ENCODE measurements at regions not wholly inside any gene's neighbourhood (a gene's known extent, or its start where the extent isn't known, plus 50 kb on each side); places are given as distances from the start of the nearest gene placed in this dataset.
"Not testable (repeated sequence)": the region's sequence is repeated elsewhere in the genome, so short reads cannot be mapped to it uniquely, and the experiment has no call there.

- H3K27ac ChIP-seq (ENCODE audit: low read length) = no peak overlapping the region
- peaks cover 2% of the 10 kb centered on the region for H3K4me1 ChIP-seq (ENCODE audit: control insufficient read depth, insufficient read depth, low read length)
- H3K36me3 ChIP-seq (ENCODE audit: control insufficient read depth, insufficient read depth, low read length) = no peaks in the 10 kb centered on the region
- H3K9me3 ChIP-seq (ENCODE audit: control insufficient read depth, insufficient read depth, low read length) = no peaks in the 10 kb centered on the region
- H3K4me3 ChIP-seq (ENCODE audit: low read length) = no peak overlapping the region
- H3K27me3 ChIP-seq (ENCODE audit: control insufficient read depth, insufficient read depth, low read length) = no peaks in the 10 kb centered on the region
- whole genome bisulfite sequencing (ENCODE audit: insufficient coverage, insufficient read length) = no CpG with 5 or more reads among the region's 9 CpGs
- no peak for DNase-seq (ENCODE audit: low read depth, low spot score)
Measured at GRCh38 chr6:170038708-170039107, 252.2 kb downstream of the DLL1 start.

DNA sequence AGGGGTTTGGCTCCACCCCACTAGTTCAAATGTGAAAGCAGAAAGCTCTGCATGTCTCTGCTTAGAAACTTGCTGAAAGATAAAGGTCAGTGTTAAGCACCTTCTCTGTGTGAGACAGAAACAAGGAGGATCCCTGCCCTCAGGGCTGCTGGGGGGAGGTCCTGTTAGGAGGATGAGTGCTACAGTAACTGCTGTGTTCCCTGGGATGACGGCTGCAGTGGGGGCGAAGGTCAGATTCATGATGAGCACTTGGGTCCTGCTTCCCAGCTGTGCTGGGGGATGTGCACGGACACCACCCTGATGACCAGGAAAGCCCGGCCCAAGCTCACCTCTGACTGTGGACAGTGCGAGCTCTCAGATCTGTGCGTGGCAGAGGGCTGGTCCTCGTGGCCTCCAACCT, 252.6 kb downstream of the DLL1 start:
- H3K27me3 ChIP-seq (ENCODE audit: control insufficient read depth, insufficient read depth, low read length) = no peaks in the 10 kb centered on the region
- H3K36me3 ChIP-seq (ENCODE audit: control insufficient read depth, insufficient read depth, low read length) = no peaks in the 10 kb centered on the region
- no peak for DNase-seq (ENCODE audit: low read depth, low spot score)
- H3K27ac ChIP-seq (ENCODE audit: low read length) = no peak overlapping the region
- H3K9me3 ChIP-seq (ENCODE audit: control insufficient read depth, insufficient read depth, low read length) = no peaks in the 10 kb centered on the region
- H3K4me1 ChIP-seq (ENCODE audit: control insufficient read depth, insufficient read depth, low read length) = peaks cover 2% of the 10 kb centered on the region; the same call in 1 of the 2 replicates
- WGBS (ENCODE audit: insufficient coverage, insufficient read length) = no CpG with 5 or more reads among the region's 7 CpGs
- H3K4me3 ChIP-seq (ENCODE audit: low read length) = no peak overlapping the region

GRCh38 chr6:170037541-170038250, 253.2 kb downstream of the DLL1 start:
- no peaks in the 10 kb centered on the region for H3K27me3 ChIP-seq (ENCODE audit: control insufficient read depth, insufficient read depth, low read length)
- H3K4me1 ChIP-seq (ENCODE audit: control insufficient read depth, insufficient read depth, low read length) = peaks cover 2% of the 10 kb centered on the region; the same call in 1 of the 2 replicates
- H3K36me3 ChIP-seq (ENCODE audit: control insufficient read depth, insufficient read depth, low read length) = no peaks in the 10 kb centered on the region
- WGBS (ENCODE audit: insufficient coverage, insufficient read length) = no CpG with 5 or more reads among the region's 15 CpGs
- no peak for DNase-seq (ENCODE audit: low read depth, low spot score)
- no peak overlapping the region for H3K27ac ChIP-seq (ENCODE audit: low read length)
- H3K9me3 ChIP-seq (ENCODE audit: control insufficient read depth, insufficient read depth, low read length) = no peaks in the 10 kb centered on the region
- H3K4me3 ChIP-seq (ENCODE audit: low read length) = no peak overlapping the region

GRCh38 chr6:170036916-170037315, 254.0 kb downstream of the DLL1 start:
- no CpG with 5 or more reads among the region's 7 CpGs for WGBS (ENCODE audit: insufficient coverage, insufficient read length)
- Histone ChIP-seq H3K4me3 (ENCODE audit: low read length) (no peak overlapping the region), H3K36me3 (ENCODE audit: control insufficient read depth, insufficient read depth, low read length) (no peaks in the 10 kb centered on the region), H3K4me1 (ENCODE audit: control insufficient read depth, insufficient read depth, low read length) (peaks cover 2% of the 10 kb centered on the region; the same call in 1 of the 2 replicates), H3K9me3 (ENCODE audit: control insufficient read depth, insufficient read depth, low read length) (no peaks in the 10 kb centered on the region), H3K27me3 (ENCODE audit: control insufficient read depth, insufficient read depth, low read length) (no peaks in the 10 kb centered on the region), H3K27ac (ENCODE audit: low read length) (no peak overlapping the region)
- DNase-seq (ENCODE audit: low read depth, low spot score) = no peak

DNA sequence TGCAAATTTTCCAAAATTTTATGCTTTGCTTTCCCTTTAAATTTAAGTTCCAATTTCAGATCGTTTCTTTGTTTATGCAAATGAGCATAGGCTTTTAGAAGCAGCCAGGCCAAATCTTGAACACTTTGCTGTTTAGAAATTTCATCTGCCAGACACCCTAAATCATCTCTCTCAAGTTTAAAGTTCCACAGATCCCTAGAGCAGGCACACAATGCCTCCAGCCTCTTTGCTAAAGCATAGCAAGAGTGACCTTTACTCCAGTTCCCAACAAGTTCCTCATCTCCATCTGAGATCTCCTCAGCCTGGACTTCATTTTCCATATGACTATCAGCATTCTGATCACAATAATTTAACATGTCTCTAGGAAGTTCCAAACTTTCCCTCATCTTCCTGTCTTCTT, 254.5 kb downstream of the DLL1 start:
- H3K36me3 ChIP-seq (ENCODE audit: control insufficient read depth, insufficient read depth, low read length); H3K9me3 ChIP-seq (ENCODE audit: control insufficient read depth, insufficient read depth, low read length); H3K4me3 ChIP-seq (ENCODE audit: low read length); H3K27ac ChIP-seq (ENCODE audit: low read length); DNase-seq (ENCODE audit: low read depth, low spot score); H3K4me1 ChIP-seq (ENCODE audit: control insufficient read depth, insufficient read depth, low read length); H3K27me3 ChIP-seq (ENCODE audit: control insufficient read depth, insufficient read depth, low read length): not testable (repeated sequence)
- WGBS (ENCODE audit: insufficient coverage, insufficient read length) = no CpG with 5 or more reads among the region's 1 CpG

GRCh38 chr6:170035901-170036304, 255.0 kb downstream of the DLL1 start:
- H3K4me3 ChIP-seq (ENCODE audit: low read length) = no peak overlapping the region
- no CpG with 5 or more reads among the region's 4 CpGs for WGBS (ENCODE audit: insufficient coverage, insufficient read length)
- no peaks in the 10 kb centered on the region for H3K27me3 ChIP-seq (ENCODE audit: control insufficient read depth, insufficient read depth, low read length)
- no peaks in the 10 kb centered on the region for H3K9me3 ChIP-seq (ENCODE audit: control insufficient read depth, insufficient read depth, low read length)
- no peak for DNase-seq (ENCODE audit: low read depth, low spot score)
- peaks cover 2% of the 10 kb centered on the region; the same call in 1 of the 2 replicates for H3K4me1 ChIP-seq (ENCODE audit: control insufficient read depth, insufficient read depth, low read length)
- no peak overlapping the region for H3K27ac ChIP-seq (ENCODE audit: low read length)
- H3K36me3 ChIP-seq (ENCODE audit: control insufficient read depth, insufficient read depth, low read length) = no peaks in the 10 kb centered on the region

DNA sequence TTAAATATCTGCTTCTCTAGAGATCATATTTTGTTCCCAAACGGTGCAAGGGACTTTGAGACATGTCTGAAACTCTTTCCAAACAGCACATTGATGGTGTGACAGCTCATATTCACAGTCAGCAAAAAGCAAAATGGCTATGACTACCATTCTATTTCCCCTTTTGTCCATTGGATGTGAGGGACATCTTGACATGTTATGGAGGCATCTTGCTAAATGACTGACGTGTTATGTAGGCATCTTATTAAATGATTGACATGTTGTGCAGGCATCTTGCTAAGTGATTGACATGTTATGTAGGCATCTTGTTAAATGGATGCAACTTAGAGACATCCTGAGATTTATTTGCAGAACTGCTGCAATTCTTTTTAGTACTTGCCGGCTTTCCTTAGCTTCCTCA, 255.8 kb downstream of the DLL1 start:
- no peaks in the 10 kb centered on the region for H3K27me3 ChIP-seq (ENCODE audit: control insufficient read depth, insufficient read depth, low read length)
- WGBS (ENCODE audit: insufficient coverage, insufficient read length) = no CpG with 5 or more reads among the region's 3 CpGs
- no peak overlapping the region for H3K27ac ChIP-seq (ENCODE audit: low read length)
- H3K9me3 ChIP-seq (ENCODE audit: control insufficient read depth, insufficient read depth, low read length) = no peaks in the 10 kb centered on the region
- no peak for DNase-seq (ENCODE audit: low read depth, low spot score)
- H3K4me3 ChIP-seq (ENCODE audit: low read length) = no peak overlapping the region
- H3K4me1 ChIP-seq (ENCODE audit: control insufficient read depth, insufficient read depth, low read length) = peaks cover 2% of the 10 kb centered on the region; the same call in 1 of the 2 replicates
- H3K36me3 ChIP-seq (ENCODE audit: control insufficient read depth, insufficient read depth, low read length) = no peaks in the 10 kb centered on the region

GRCh38 chr6:170034294-170034693, 256.6 kb downstream of the DLL1 start:
- Histone ChIP-seq H3K4me3 (ENCODE audit: low read length) (no peak overlapping the region), H3K27me3 (ENCODE audit: control insufficient read depth, insufficient read depth, low read length) (no peaks in the 10 kb centered on the region), H3K4me1 (ENCODE audit: control insufficient read depth, insufficient read depth, low read length) (peaks cover 2% of the 10 kb centered on the region; the same call in 1 of the 2 replicates), H3K27ac (ENCODE audit: low read length) (no peak overlapping the region), H3K36me3 (ENCODE audit: control insufficient read depth, insufficient read depth, low read length) (no peaks in the 10 kb centered on the region), H3K9me3 (ENCODE audit: control insufficient read depth, insufficient read depth, low read length) (no peaks in the 10 kb centered on the region)
- no CpG with 5 or more reads among the region's 12 CpGs for WGBS (ENCODE audit: insufficient coverage, insufficient read length)
- no peak for DNase-seq (ENCODE audit: low read depth, low spot score)

GRCh38 chr6:170033666-170034065, 257.2 kb downstream of the DLL1 start:
- Histone ChIP-seq H3K9me3 (ENCODE audit: control insufficient read depth, insufficient read depth, low read length) (no peaks in the 10 kb centered on the region), H3K4me1 (ENCODE audit: control insufficient read depth, insufficient read depth, low read length) (peaks cover 2% of the 10 kb centered on the region; the same call in 1 of the 2 replicates), H3K4me3 (ENCODE audit: low read length) (no peak overlapping the region), H3K36me3 (ENCODE audit: control insufficient read depth, insufficient read depth, low read length) (no peaks in the 10 kb centered on the region), H3K27me3 (ENCODE audit: control insufficient read depth, insufficient read depth, low read length) (no peaks in the 10 kb centered on the region), H3K27ac (ENCODE audit: low read length) (no peak overlapping the region)
- WGBS (ENCODE audit: insufficient coverage, insufficient read length) = no CpG with 5 or more reads among the region's 4 CpGs
- no peak for DNase-seq (ENCODE audit: low read depth, low spot score)

DNA sequence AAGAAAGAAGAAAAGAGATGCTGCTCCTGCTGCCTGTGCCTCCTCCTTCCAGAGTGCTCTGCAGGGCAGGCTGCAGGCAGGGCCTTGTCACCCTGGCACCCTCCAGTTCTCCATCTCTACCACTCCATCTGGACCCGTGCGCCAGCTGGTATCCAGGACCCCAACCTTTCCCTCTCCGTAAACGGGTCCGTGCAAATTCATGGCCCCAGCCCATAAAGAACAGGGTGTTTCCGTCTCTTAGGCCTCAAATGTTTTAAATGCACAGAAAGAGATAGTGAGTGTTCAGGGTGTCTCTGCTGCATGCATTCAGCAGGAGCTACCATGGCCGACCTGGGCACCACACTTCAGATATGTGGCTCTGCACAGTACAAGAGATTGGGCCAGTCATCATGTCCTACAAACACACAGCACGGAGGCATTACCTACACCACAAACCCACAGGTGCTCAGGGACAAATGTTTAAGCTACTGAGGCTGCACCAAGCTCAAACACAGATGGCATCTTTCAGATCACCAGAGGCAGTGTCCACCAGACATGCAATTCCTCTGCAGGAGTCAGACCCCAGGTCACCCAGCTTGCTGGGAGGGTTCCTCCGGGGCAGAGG, 258.1 kb downstream of the DLL1 start:
- Histone ChIP-seq H3K27me3 (ENCODE audit: control insufficient read depth, insufficient read depth, low read length) (no peaks in the 10 kb centered on the region), H3K4me1 (ENCODE audit: control insufficient read depth, insufficient read depth, low read length) (peaks cover 2% of the 10 kb centered on the region; the same call in 1 of the 2 replicates), H3K27ac (ENCODE audit: low read length) (no peak overlapping the region), H3K4me3 (ENCODE audit: low read length) (no peak overlapping the region), H3K9me3 (ENCODE audit: control insufficient read depth, insufficient read depth, low read length) (no peaks in the 10 kb centered on the region), H3K36me3 (ENCODE audit: control insufficient read depth, insufficient read depth, low read length) (no peaks in the 10 kb centered on the region)
- DNase-seq (ENCODE audit: low read depth, low spot score) = no peak
- WGBS (ENCODE audit: insufficient coverage, insufficient read length) = no CpG with 5 or more reads among the region's 9 CpGs
